ENCODE measurements at regions not wholly inside any gene's neighbourhood (a gene's known extent, or its start where the extent isn't known, plus 50 kb on each side); places are given as distances from the start of the nearest gene placed in this dataset.
A peak's percentile ranks its signal among the peaks of the same experiment; 100 is the strongest.

DNA sequence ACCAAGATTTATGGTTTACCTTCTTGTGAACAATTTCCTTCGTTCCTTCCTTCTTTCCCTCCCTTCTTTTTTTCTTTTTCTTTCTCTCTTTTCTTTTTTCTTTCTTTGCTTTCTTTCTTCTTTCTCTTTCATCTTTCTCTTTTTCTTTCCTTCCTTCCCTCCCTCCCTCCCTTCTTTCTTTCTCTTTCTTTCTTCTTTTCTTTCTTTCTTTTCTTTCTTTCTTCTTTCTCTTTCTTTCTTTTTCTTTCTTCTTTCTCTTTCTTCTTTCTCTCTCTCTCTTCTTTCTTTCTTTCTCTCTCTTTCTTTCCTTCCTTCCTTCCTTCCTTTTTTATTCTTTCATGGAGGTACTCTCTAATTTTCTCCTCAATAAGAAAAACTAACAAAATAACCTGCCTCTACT, 462.1 kb upstream of the ATP2B1 start:
- H3K27me3 Mint-ChIP-seq (ENCODE audit: low read depth): no peaks in the 10 kb centered on the region
- peaks cover 29% of the 10 kb centered on the region for H3K4me1 Mint-ChIP-seq
- no peak for DNase-seq (ENCODE audit: low spot score in 2 of 2, unreplicated experiment in 2 of 2)
- no peak overlapping the region for H3K4me3 Mint-ChIP-seq
- H3K36me3 Mint-ChIP-seq: no peaks in the 10 kb centered on the region
- H3K9me3 Mint-ChIP-seq: peaks cover 10% of the 10 kb centered on the region
- TF ChIP-seq, protein P1, sequence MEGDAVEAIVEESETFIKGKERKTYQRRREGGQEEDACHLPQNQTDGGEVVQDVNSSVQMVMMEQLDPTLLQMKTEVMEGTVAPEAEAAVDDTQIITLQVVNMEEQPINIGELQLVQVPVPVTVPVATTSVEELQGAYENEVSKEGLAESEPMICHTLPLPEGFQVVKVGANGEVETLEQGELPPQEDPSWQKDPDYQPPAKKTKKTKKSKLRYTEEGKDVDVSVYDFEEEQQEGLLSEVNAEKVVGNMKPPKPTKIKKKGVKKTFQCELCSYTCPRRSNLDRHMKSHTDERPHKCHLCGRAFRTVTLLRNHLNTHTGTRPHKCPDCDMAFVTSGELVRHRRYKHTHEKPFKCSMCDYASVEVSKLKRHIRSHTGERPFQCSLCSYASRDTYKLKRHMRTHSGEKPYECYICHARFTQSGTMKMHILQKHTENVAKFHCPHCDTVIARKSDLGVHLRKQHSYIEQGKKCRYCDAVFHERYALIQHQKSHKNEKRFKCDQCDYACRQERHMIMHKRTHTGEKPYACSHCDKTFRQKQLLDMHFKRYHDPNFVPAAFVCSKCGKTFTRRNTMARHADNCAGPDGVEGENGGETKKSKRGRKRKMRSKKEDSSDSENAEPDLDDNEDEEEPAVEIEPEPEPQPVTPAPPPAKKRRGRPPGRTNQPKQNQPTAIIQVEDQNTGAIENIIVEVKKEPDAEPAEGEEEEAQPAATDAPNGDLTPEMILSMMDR (IDR thresholded peaks at IDR 0.05; ENCODE audit: unreplicated experiment): no peak
- H3K27ac Mint-ChIP-seq: no peak overlapping the region

GRCh38 chr12:90167518-90168208, 459.0 kb upstream of the ATP2B1 start:
- H3K36me3 Mint-ChIP-seq: peaks cover under 1% of the 10 kb centered on the region
- TF ChIP-seq, protein P1 (IDR thresholded peaks at IDR 0.05; ENCODE audit: unreplicated experiment): no peak
- peaks cover 19% of the 10 kb centered on the region for H3K9me3 Mint-ChIP-seq
- H3K4me1 Mint-ChIP-seq: peaks cover 7% of the 10 kb centered on the region
- no peak overlapping the region for H3K4me3 Mint-ChIP-seq
- no peaks in the 10 kb centered on the region for H3K27me3 Mint-ChIP-seq (ENCODE audit: low read depth)
- peak overlapping the region; percentile 26 for H3K27ac Mint-ChIP-seq
- no peak for DNase-seq (ENCODE audit: low spot score in 2 of 2, unreplicated experiment in 2 of 2)

GRCh38 chr12:90166671-90167070, 458.0 kb upstream of the ATP2B1 start:
- Mint-ChIP-seq H3K9me3 (peaks cover 21% of the 10 kb centered on the region), H3K36me3 (peaks cover 3% of the 10 kb centered on the region), H3K4me3 (no peak overlapping the region), H3K27ac (no peak overlapping the region), H3K4me1 (peaks cover 7% of the 10 kb centered on the region), H3K27me3 (ENCODE audit: low read depth) (no peaks in the 10 kb centered on the region)
- no peak for DNase-seq (ENCODE audit: low spot score in 2 of 2, unreplicated experiment in 2 of 2)
- TF ChIP-seq, protein P1 (IDR thresholded peaks at IDR 0.05; ENCODE audit: unreplicated experiment): no peak

- H3K27me3 Mint-ChIP-seq (ENCODE audit: low read depth): no peaks in the 10 kb centered on the region
- peaks cover 19% of the 10 kb centered on the region for H3K9me3 Mint-ChIP-seq
- peaks cover 7% of the 10 kb centered on the region for H3K4me1 Mint-ChIP-seq
- H3K27ac Mint-ChIP-seq: no peak overlapping the region
- TF ChIP-seq, protein P1 (IDR thresholded peaks at IDR 0.05; ENCODE audit: unreplicated experiment): no peak
- DNase-seq (ENCODE audit: low spot score in 2 of 2, unreplicated experiment in 2 of 2): no peak
- H3K36me3 Mint-ChIP-seq: peaks cover 3% of the 10 kb centered on the region
- no peak overlapping the region for H3K4me3 Mint-ChIP-seq
Measured at GRCh38 chr12:90166012-90166411, 457.4 kb upstream of the ATP2B1 start.

GRCh38 chr12:90163975-90164374, 455.3 kb upstream of the ATP2B1 start:
- Mint-ChIP-seq H3K4me1 (peaks cover 7% of the 10 kb centered on the region), H3K27me3 (ENCODE audit: low read depth) (no peaks in the 10 kb centered on the region), H3K9me3 (peaks cover 22% of the 10 kb centered on the region), H3K4me3 (no peak overlapping the region), H3K27ac (no peak overlapping the region), H3K36me3 (peaks cover 4% of the 10 kb centered on the region)
- DNase-seq (ENCODE audit: low spot score in 2 of 2, unreplicated experiment in 2 of 2): no peak
- TF ChIP-seq, protein P1 (IDR thresholded peaks at IDR 0.05; ENCODE audit: unreplicated experiment): no peak

All from mesothelial cell of epicardium (in vitro differentiated cells).